ENCODE measurements at regions not wholly inside any gene's neighbourhood (a gene's known extent, or its start where the extent isn't known, plus 50 kb on each side); places are given as distances from the start of the nearest gene placed in this dataset.
"Not testable (repeated sequence)": the region's sequence is repeated elsewhere in the genome, so short reads cannot be mapped to it uniquely, and the experiment has no call there.

- DNase-seq = not testable (repeated sequence)
These were observed 206.6 kb upstream of the HTR1E start for GRCh38 chr6:86730772-86731171.

DNA sequence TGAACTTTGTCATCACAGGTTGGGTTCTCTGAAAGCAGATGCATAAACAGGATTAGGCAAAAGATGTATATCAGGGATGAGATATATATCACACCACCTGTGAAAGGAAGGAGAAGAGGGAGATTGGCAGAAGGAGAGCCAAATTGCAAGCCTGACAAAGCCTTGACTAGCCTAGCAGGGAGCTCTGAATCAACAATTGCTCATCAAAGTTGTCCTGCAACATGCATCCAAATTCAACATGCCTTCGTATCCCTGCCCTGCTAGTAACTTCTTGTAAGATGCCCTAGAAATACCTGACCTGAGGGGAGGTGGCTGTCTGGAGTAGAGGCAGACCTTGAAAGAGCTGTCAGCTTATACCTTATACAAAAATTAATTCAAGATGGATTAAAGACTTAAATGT lies 207.1 kb upstream of the HTR1E start:
- DNase-seq = no peak

- no peak for DNase-seq
These were observed 208.4 kb upstream of the HTR1E start for GRCh38 chr6:86728976-86729375.

DNA sequence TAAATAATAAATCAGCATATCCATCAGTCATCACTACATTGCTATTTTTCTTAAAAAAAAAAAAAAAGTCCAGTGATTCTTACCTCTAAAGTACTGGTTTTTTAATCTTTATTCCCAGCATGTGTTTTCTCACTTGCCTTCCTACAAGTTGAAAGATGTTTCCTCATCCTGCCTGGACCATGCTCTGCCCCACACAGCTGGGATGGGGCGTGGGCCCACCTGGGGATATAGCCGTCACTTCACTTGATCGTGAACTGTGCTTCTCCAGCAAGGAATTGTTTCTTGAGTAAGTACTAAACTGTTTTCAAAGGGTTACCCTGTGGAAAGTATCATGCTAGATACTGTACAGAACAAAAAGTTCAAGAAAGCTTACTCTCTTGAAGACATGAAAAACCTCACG lies 212.6 kb upstream of the HTR1E start:
- no peak for DNase-seq

- DNase-seq = peak; percentile 23
These were observed 213.6 kb upstream of the HTR1E start for GRCh38 chr6:86723729-86724128.

- no peak for DNase-seq
These were observed 214.2 kb upstream of the HTR1E start for GRCh38 chr6:86723151-86723550.

GRCh38 chr6:86722131-86722530 lies 215.2 kb upstream of the HTR1E start:
- no peak for DNase-seq

DNA sequence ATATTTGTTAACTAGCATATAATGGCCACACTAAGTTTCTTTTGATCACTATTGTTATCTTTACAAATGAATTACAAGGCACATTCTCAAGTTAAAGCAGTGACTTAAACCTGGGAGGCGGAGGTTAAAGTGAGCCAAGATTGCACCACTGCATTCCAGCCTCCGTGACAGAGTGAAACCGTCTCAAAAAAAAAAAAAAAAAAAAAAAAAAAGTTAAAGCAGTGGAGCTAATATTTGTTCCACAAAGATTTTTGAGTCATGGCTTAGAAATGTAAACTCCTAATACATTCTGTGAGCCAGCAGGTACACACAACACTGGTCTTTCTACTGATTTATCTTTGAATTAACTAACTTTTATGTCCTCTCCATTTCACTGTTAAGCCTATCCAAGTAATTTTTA lies 221.7 kb upstream of the HTR1E start:
- peak; percentile 6 for DNase-seq

DNA sequence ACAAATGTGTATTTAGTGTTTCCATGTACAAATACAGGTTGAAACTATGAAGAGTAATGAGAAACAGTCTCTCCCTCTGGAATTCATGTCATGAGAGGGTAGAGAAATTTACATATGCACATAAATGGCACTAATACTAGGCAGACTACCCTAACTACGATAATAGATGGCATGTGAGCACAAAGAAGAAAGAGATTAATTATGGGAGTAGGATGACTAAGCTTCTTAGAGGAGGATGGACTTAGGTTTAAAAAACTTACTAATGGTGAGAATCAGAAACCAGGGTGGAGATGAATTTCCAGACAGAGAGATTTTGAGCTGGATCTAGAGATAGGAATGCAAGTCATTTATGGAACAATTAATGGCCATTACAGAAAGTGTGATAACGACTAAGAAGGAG lies 225.3 kb upstream of the HTR1E start:
- DNase-seq = no peak

GRCh38 chr6:86707545-86708120 lies 229.7 kb upstream of the HTR1E start:
- no peak for DNase-seq

GRCh38 chr6:86706449-86706848 lies 230.9 kb upstream of the HTR1E start:
- DNase-seq = no peak

DNA sequence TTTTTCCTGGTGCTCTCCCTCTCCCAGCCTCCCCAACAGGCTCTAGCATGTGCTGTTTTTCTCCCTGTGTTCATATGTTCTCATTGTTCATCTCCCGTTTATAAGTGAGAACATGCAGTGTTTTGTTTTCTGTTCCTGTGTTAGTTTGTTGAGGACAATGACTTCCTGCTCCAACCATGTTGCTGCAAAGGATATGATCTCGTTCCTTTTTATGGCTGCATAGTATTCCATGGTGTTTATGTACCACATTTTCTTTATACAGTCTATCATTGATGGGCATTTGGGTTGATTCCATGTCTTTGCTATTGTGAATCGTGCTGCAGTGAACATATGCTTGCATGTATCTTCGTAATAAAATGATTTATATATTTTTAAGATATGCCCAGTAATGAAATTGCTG lies 236.1 kb upstream of the HTR1E start:
- DNase-seq = not testable (repeated sequence)

DNA sequence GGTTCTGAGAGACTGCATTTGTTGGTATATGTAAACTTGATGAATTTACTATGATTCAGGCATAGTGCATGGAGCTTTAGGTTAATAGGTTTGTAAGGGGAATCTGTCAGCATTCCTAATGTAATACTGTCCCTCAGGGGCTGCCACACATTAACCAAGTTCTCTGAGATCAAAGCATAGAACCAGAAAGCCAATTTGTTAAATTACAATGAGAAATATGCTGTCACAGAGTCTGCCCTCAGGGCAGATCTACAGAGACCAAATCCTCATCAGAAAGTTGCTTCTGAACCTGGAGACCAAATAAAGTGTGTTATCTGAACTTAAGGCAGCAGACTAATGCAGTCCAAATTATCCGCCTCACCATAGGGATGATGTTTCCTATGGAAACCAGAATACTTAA lies 250.8 kb upstream of the HTR1E start:
- DNase-seq = no peak

- no peak for DNase-seq
These were observed 252.0 kb upstream of the HTR1E start for GRCh38 chr6:86685230-86685797.

- no peak for DNase-seq
These were observed 254.0 kb upstream of the HTR1E start for GRCh38 chr6:86683132-86683908.

DNA sequence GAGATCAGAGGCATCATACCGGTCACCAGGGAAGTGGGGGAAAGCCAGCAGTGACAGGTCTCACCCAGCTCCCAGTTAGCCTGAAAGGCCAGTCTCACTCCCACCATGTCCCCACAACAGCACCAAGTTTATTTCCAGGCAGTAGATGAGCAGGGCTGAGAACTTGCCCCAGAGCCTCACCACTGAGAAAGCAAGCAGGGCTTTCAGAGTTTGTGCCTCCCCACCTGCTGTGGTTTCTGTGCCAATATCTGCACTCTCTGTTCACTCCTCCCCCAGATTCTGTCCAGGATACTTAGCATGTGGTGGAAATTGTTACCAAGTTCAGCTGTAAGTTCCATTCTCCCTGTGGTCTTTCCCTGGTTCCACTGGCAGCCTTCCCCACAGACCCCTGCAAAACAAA lies 255.0 kb upstream of the HTR1E start:
- no peak for DNase-seq

GRCh38 chr6:86681140-86681539 lies 256.2 kb upstream of the HTR1E start:
- not testable (repeated sequence) for DNase-seq

DNA sequence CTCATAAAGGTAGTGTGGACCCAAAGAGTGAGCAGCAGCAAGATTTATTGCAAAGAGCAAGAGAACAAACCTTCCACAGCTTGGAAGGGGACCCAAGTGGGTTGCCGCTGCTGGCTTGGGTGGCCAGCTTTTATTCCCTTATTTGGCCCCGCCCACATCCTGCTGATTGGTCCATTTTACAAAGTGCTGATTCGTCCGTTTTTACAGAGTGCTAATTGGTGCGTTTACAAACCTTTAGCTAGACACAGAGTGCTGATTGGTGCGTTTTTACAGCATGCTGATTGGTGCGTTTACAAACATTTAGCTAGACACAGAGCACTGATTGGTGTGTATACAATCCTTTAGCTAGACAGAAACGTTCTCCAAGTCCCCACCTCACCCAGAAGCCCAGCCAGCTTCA lies 265.2 kb upstream of the HTR1E start:
- not testable (repeated sequence) for DNase-seq

DNA sequence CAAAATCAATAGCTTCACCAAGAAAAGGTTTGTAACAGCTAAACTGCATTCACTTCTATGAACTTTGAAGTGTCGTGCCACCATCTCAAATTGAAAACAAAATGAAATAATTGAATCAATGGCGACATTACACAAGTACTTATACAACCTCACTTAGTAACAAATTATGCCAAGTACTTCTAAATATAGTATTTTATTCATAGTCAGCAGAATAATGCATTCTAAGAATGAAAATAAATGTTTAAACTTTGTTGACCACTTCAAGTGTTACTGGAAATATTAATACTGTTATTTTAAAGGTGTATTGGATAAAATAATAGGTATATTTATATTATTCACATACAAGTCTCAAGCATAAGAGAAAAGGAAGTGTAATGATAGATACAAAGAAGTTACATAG lies 280.1 kb upstream of the HTR1E start:
- DNase-seq = no peak

DNA sequence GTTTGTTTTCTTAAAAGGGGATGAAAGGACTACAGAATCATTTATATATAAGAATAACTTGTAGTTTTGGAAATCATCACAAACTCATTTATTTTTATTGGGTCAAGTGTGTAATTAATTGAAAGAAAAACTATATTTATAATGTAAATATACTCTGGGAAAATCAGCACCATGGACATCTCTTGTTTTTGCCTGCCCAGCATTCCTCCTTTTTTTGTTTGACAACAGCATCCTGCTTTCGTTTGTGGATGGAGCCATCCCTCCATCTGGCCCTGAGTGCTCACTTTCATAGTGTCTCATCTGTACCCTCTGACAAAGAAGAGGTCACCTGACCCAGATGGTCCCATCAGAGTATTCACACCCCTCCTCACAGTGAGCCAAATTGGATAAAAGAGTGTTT lies 308.2 kb upstream of the HTR1E start:
- no peak for DNase-seq

- DNase-seq = no peak
These were observed 317.9 kb upstream of the HTR1E start for GRCh38 chr6:86619428-86619827.

GRCh38 chr6:86615299-86615698 lies 322.0 kb upstream of the HTR1E start:
- DNase-seq = no peak

GRCh38 chr6:86609549-86610388 lies 327.6 kb upstream of the HTR1E start:
- no peak for DNase-seq

- not testable (repeated sequence) for DNase-seq
These were observed 334.0 kb upstream of the HTR1E start for GRCh38 chr6:86603364-86603763.

Measured in EL (cell line).